HEK293 (cell line): ENCODE measurements at regions not wholly inside any gene's neighbourhood (a gene's known extent, or its start where the extent isn't known, plus 50 kb on each side); places are given as distances from the start of the nearest gene placed in this dataset.

Experiments
- ATF2 ChIP-seq: fragments of 450-650 bp; formaldehyde crosslinking; IDR thresholded peaks from 2 replicates; pipeline ENCODE4 v1.5.1; 2016; ENCODE audit warnings: missing biosample characterization, missing genetic modification characterization, low read depth
- CTCF ChIP-seq: fragments of 450-650 bp; formaldehyde crosslinking; IDR thresholded peaks from 2 replicates; pipeline ENCODE4 v1.5.1; 2016; ENCODE audit warnings: missing biosample characterization, missing genetic modification characterization
- OVOL3 ChIP-seq: fragments of 450-650 bp; formaldehyde crosslinking; IDR thresholded peaks from 2 replicates; pipeline ENCODE4 v1.5.1; 2016; ENCODE audit warnings: missing biosample characterization, missing genetic modification characterization
- PRDM1 ChIP-seq: fragments of 450-650 bp; formaldehyde crosslinking; IDR thresholded peaks from 2 replicates; pipeline ENCODE4; 2016; ENCODE audit warnings: missing biosample characterization, missing genetic modification characterization
- ZFHX2 ChIP-seq: fragments of 450-650 bp; formaldehyde crosslinking; conservative IDR thresholded peaks from 2 replicates; pipeline ENCODE4 v1.5.1; 2016; ENCODE audit warnings: missing biosample characterization, missing genetic modification characterization
- ZIC2 ChIP-seq: fragments of 450-650 bp; formaldehyde crosslinking; IDR thresholded peaks from 2 replicates; pipeline ENCODE4 v1.5.1; 2016; ENCODE audit warnings: missing biosample characterization, missing genetic modification characterization
- ZNF350 ChIP-seq: fragments of 450-650 bp; formaldehyde crosslinking; IDR thresholded peaks from 2 replicates; pipeline ENCODE4 v1.5.0; 2017; ENCODE audit warnings: missing biosample characterization, mild to moderate bottlenecking, missing genetic modification characterization
- ZNF426 ChIP-seq: fragments of 450-650 bp; formaldehyde crosslinking; IDR thresholded peaks from 2 replicates; pipeline ENCODE4 v1.5.1; 2017; ENCODE audit warnings: missing biosample characterization, missing genetic modification characterization, mild to moderate bottlenecking, inconsistent platforms, moderate library complexity
- TF ChIP-seq, protein P1 (sequence below): fragments of 450-650 bp; formaldehyde crosslinking; IDR thresholded peaks from 2 replicates; pipeline ENCODE4 v1.5.1; 2016; ENCODE audit warnings: missing biosample characterization, missing genetic modification characterization

DNA sequence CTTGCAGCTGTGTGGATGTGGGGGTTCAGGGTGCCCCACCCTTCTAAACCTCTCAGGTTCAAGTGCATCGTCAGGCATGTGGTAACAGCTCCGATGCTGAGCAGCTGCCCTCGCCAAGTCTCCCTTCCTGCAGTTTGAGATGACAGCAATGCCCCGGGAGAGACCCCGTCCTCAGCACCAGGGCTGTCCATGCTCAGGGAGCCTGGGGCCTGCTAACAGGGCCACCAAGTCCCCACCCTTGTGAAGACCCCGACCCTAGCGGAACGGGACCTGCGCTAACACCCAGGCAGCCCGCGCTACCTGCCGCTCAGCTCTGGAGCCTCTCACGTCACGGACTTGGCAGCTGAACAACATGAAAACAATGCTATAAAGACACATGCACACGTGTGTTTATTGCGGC, 159.2 kb upstream of the C1orf174 start:
- TF ChIP-seq, protein P1, sequence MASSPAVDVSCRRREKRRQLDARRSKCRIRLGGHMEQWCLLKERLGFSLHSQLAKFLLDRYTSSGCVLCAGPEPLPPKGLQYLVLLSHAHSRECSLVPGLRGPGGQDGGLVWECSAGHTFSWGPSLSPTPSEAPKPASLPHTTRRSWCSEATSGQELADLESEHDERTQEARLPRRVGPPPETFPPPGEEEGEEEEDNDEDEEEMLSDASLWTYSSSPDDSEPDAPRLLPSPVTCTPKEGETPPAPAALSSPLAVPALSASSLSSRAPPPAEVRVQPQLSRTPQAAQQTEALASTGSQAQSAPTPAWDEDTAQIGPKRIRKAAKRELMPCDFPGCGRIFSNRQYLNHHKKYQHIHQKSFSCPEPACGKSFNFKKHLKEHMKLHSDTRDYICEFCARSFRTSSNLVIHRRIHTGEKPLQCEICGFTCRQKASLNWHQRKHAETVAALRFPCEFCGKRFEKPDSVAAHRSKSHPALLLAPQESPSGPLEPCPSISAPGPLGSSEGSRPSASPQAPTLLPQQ (tag by site-specific recombination): no peak
- no peak for TF ChIP-seq CTCF (tag by site-specific recombination)
- TF ChIP-seq ZNF350 (tag by site-specific recombination): no peak
- TF ChIP-seq ZIC2 (tag by site-specific recombination): no peak
- TF ChIP-seq ZFHX2: no peak
- TF ChIP-seq ZNF426: no peak
- TF ChIP-seq ATF2: no peak
- no peak for TF ChIP-seq OVOL3 (tag by site-specific recombination)
- TF ChIP-seq PRDM1: no peak
